BJ (cell line): ENCODE measurements at regions not wholly inside any gene's neighbourhood (a gene's known extent, or its start where the extent isn't known, plus 50 kb on each side); places are given as distances from the start of the nearest gene placed in this dataset.
A peak's percentile ranks its signal among the peaks of the same experiment; 100 is the strongest.

Experiments
- CTCF ChIA-PET: fragments of 350-600 bp; formaldehyde crosslinking; extraction: SDS; loops from one replicate; lab custom pipeline; 2021; ENCODE audit warnings: antibody characterized with exemption, inconsistent platforms; lab: Yijun Ruan, JAX
- POLR2A ChIA-PET: fragments of 300-600 bp; sonication (Branson Sonifier 250); formaldehyde crosslinking; extraction: SDS; loops from one replicate; lab custom pipeline; 2021; ENCODE audit warnings: antibody characterized with exemption; lab: Charles Lee
- DNase-seq: peaks from one replicate; pipeline ENCODE4 v3.0.0-alpha.2; 2011; ENCODE audit warnings: low read depth
- H3K27me3 ChIP-seq: 2 replicates; pipeline ENCODE4 v1.6.0; 2011; ENCODE audit warnings: low read length; ENCODE audit not compliant: control insufficient read depth, insufficient read depth
- H3K36me3 ChIP-seq: 2 replicates; pipeline ENCODE4 v1.5.1; 2011; ENCODE audit warnings: low read length; ENCODE audit not compliant: control insufficient read depth, insufficient read depth
- H3K4me3 ChIP-seq: 2 replicates; pipeline ENCODE4 v1.5.1; 2011; ENCODE audit warnings: low read depth, mild to moderate bottlenecking, control low read depth, low read length
- CTCF ChIP-seq: IDR thresholded peaks from 2 replicates; pipeline ENCODE4 v1.5.1; 2011; ENCODE audit warnings: low read depth, mild to moderate bottlenecking, control low read depth, inconsistent platforms, low read length, moderate library complexity; ENCODE audit not compliant: insufficient read depth

GRCh38 chr12:20040831-20041230 is 327.5 kb upstream of the PDE3A start:
- no peak for TF ChIP-seq CTCF
- POLR2A ChIA-PET = interaction anchor here (0.6 kb wide), 1 partner anchor 428 kb away, joined by 5 read pairs; no protein-coding TSS in a partner anchor
- H3K27me3 ChIP-seq = no peaks in the 10 kb centered on the region
- no peak for DNase-seq
- no peaks in the 10 kb centered on the region for H3K36me3 ChIP-seq
- CTCF ChIA-PET = interaction anchor here (1.6 kb wide), 1 partner anchor 10 kb away, joined by 4 read pairs; no protein-coding TSS in a partner anchor
- no peak overlapping the region for H3K4me3 ChIP-seq

GRCh38 chr12:20044351-20044750 is 324.0 kb upstream of the PDE3A start:
- DNase-seq = no peak
- ChIA-PET CTCF (no interaction called here), POLR2A (no interaction called here)
- TF ChIP-seq CTCF = no peak
- Histone ChIP-seq H3K4me3 (no peak overlapping the region), H3K36me3 (no peaks in the 10 kb centered on the region), H3K27me3 (no peaks in the 10 kb centered on the region)

GRCh38 chr12:20044846-20045245 is 323.5 kb upstream of the PDE3A start:
- CTCF ChIA-PET = no interaction called here

GRCh38 chr12:20047901-20048300 is 320.4 kb upstream of the PDE3A start:
- CTCF ChIA-PET = no interaction called here
- no peak for TF ChIP-seq CTCF
- DNase-seq = no peak

More at GRCh38 chr12:20044846-20045245, 323.5 kb upstream of the PDE3A start:
- no peak for TF ChIP-seq CTCF
- POLR2A ChIA-PET = no interaction called here
- peak; percentile 20 for DNase-seq
- Histone ChIP-seq H3K4me3 (no peak overlapping the region), H3K36me3 (no peaks in the 10 kb centered on the region), H3K27me3 (no peaks in the 10 kb centered on the region)

GRCh38 chr12:20050221-20050620 is 318.1 kb upstream of the PDE3A start:
- ChIA-PET POLR2A (no interaction called here), CTCF (interaction anchor here (1.2 kb wide), 1 partner anchor 11 kb away, joined by 4 read pairs; no protein-coding TSS in a partner anchor)
- H3K4me3 ChIP-seq = no peak overlapping the region
- TF ChIP-seq CTCF = no peak
- DNase-seq = no peak
- H3K27me3 ChIP-seq = no peaks in the 10 kb centered on the region
- H3K36me3 ChIP-seq = no peaks in the 10 kb centered on the region

More at GRCh38 chr12:20047901-20048300, 320.4 kb upstream of the PDE3A start:
- no peaks in the 10 kb centered on the region for H3K36me3 ChIP-seq
- POLR2A ChIA-PET = no interaction called here
- no peaks in the 10 kb centered on the region for H3K27me3 ChIP-seq
- no peak overlapping the region for H3K4me3 ChIP-seq
